HG03066 (cell line): ENCODE measurements at regions not wholly inside any gene's neighbourhood (a gene's known extent, or its start where the extent isn't known, plus 50 kb on each side); places are given as distances from the start of the nearest gene placed in this dataset.

Experiments used
- ATAC-seq: cut with Tn5 transposase; IDR thresholded peaks from one replicate; pipeline ENCODE4 v1.9.1; 2021; ENCODE audit warnings: low read depth; ENCODE audit not compliant: unreplicated experiment

GRCh38 chr7:82567841-82568240 lies 124.3 kb upstream of the CACNA2D1 start:
- no peak for ATAC-seq

GRCh38 chr7:82567356-82567755 lies 123.8 kb upstream of the CACNA2D1 start:
- no peak for ATAC-seq

GRCh38 chr7:82566752-82567151 lies 123.2 kb upstream of the CACNA2D1 start:
- ATAC-seq = no peak

GRCh38 chr7:82562716-82563404 lies 119.3 kb upstream of the CACNA2D1 start:
- ATAC-seq = no peak

GRCh38 chr7:82559193-82559805 lies 115.7 kb upstream of the CACNA2D1 start:
- ATAC-seq = no peak

GRCh38 chr7:82549616-82550285 lies 106.2 kb upstream of the CACNA2D1 start:
- ATAC-seq = no peak

GRCh38 chr7:82548141-82548688 lies 104.6 kb upstream of the CACNA2D1 start:
- no peak for ATAC-seq

GRCh38 chr7:82542665-82543064 lies 99.1 kb upstream of the CACNA2D1 start:
- ATAC-seq = no peak

- no peak for ATAC-seq
These were observed 96.4 kb upstream of the CACNA2D1 start for GRCh38 chr7:82539969-82540368.

GRCh38 chr7:82534684-82535083 lies 91.1 kb upstream of the CACNA2D1 start:
- ATAC-seq = no peak

GRCh38 chr7:82530361-82530760 lies 86.8 kb upstream of the CACNA2D1 start:
- no peak for ATAC-seq

- no peak for ATAC-seq
These were observed 85.2 kb upstream of the CACNA2D1 start for GRCh38 chr7:82528577-82529310.

GRCh38 chr7:82527851-82528250 lies 84.3 kb upstream of the CACNA2D1 start:
- no peak for ATAC-seq

- no peak for ATAC-seq
These were observed 78.4 kb upstream of the CACNA2D1 start for GRCh38 chr7:82521906-82522445.

GRCh38 chr7:82517050-82517449 lies 73.5 kb upstream of the CACNA2D1 start:
- ATAC-seq = no peak

GRCh38 chr7:82511542-82511941 lies 68.0 kb upstream of the CACNA2D1 start:
- no peak for ATAC-seq

- no peak for ATAC-seq
These were observed 64.5 kb upstream of the CACNA2D1 start for GRCh38 chr7:82507976-82508677.

- no peak for ATAC-seq
These were observed 63.9 kb upstream of the CACNA2D1 start for GRCh38 chr7:82507365-82507975.

- no peak for ATAC-seq
These were observed 63.1 kb upstream of the CACNA2D1 start for GRCh38 chr7:82506702-82507101.

GRCh38 chr7:82506208-82506607 lies 62.6 kb upstream of the CACNA2D1 start:
- no peak for ATAC-seq
